HFFc6 (cell line): ENCODE measurements at regions not wholly inside any gene's neighbourhood (a gene's known extent, or its start where the extent isn't known, plus 50 kb on each side); places are given as distances from the start of the nearest gene placed in this dataset.

Source experiments
- DNase-seq: peaks from one replicate; pipeline ENCODE4 v3.0.0-alpha.2; 2018
- H3K27ac Mint-ChIP-seq: 2 replicates; pipeline ENCODE4 v1.8.0; 2020; ENCODE audit warnings: mild to moderate bottlenecking, mixed read lengths
- H3K27me3 Mint-ChIP-seq: 2 replicates; pipeline ENCODE4 v1.8.0; 2021; ENCODE audit warnings: mild to moderate bottlenecking, moderate library complexity, mixed read lengths; ENCODE audit not compliant: insufficient read depth
- H3K36me3 Mint-ChIP-seq: 2 replicates; pipeline ENCODE4 v1.8.0; 2021; ENCODE audit warnings: low read depth, mixed read lengths
- H3K4me1 Mint-ChIP-seq: 2 replicates; pipeline ENCODE4 v1.8.0; 2020; ENCODE audit warnings: low read depth, mixed read lengths
- H3K4me3 Mint-ChIP-seq: 2 replicates; pipeline ENCODE4 v1.8.0; 2020; ENCODE audit warnings: mild to moderate bottlenecking, moderate library complexity, mixed read lengths
- H3K9me3 Mint-ChIP-seq: 2 replicates; pipeline ENCODE4 v1.8.0; 2020; ENCODE audit warnings: mild to moderate bottlenecking, mixed read lengths
- TF ChIP-seq, protein P1 (sequence below): fragments of 200-600 bp; sonication (generic); IDR thresholded peaks from 2 replicates; pipeline ENCODE4 v1.5.0; 2021; ENCODE audit warnings: antibody characterized with exemption, mild to moderate bottlenecking

DNA sequence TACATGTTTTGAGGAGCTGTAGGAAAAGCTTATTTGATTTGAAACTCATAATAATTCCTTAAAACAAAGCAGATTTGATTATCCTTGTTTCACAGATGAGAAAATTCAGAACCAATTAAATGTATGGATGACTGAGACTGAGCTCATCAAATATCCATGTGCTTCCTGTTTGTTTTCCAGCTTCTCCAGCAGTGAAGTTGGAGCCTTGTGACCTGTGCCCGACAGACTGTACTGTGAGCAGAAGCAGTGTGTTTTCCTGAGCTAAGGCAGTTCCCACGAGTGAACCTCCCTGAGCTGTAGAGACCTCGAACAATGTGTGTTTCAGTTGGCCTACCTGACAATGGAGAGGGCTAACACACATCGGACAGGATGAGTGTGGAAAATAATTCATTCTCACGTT lies 599.5 kb upstream of the NRSN1 start:
- H3K4me1 Mint-ChIP-seq, result no peaks in the 10 kb centered on the region
- H3K9me3 Mint-ChIP-seq, result peaks cover 44% of the 10 kb centered on the region
- H3K27ac Mint-ChIP-seq, result no peak overlapping the region
- TF ChIP-seq, protein P1, sequence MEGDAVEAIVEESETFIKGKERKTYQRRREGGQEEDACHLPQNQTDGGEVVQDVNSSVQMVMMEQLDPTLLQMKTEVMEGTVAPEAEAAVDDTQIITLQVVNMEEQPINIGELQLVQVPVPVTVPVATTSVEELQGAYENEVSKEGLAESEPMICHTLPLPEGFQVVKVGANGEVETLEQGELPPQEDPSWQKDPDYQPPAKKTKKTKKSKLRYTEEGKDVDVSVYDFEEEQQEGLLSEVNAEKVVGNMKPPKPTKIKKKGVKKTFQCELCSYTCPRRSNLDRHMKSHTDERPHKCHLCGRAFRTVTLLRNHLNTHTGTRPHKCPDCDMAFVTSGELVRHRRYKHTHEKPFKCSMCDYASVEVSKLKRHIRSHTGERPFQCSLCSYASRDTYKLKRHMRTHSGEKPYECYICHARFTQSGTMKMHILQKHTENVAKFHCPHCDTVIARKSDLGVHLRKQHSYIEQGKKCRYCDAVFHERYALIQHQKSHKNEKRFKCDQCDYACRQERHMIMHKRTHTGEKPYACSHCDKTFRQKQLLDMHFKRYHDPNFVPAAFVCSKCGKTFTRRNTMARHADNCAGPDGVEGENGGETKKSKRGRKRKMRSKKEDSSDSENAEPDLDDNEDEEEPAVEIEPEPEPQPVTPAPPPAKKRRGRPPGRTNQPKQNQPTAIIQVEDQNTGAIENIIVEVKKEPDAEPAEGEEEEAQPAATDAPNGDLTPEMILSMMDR, result no peak
- H3K36me3 Mint-ChIP-seq, result 0 out of 2 replicates have a peak, but pooled peaks cover 5% of the 10 kb centered on the region
- no peak overlapping the region for H3K4me3 Mint-ChIP-seq
- no peaks in the 10 kb centered on the region for H3K27me3 Mint-ChIP-seq
- DNase-seq, result no peak

- H3K27me3 Mint-ChIP-seq, result no peaks in the 10 kb centered on the region
Observed at GRCh38 chr6:23529902-23530301, 596.1 kb upstream of the NRSN1 start.

DNA sequence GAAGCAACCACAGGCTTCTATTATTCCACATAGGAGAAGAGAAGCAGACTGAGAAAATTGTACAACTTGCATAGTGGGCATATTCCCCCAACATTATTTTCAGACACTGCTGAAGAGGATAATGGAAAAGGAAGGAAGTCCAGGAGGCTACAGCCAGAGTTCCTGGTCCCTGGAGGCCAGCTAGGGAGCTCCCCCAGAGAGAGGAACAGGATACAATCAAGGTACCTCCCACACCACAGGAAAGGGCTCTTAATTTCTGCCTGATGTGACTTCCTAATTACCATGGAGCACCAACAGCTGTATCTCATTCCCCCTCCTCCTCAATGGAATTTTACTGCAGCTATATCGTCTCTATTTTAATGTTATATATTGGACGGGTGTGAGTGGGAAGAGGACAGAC lies 594.3 kb upstream of the NRSN1 start:
- Mint-ChIP-seq H3K4me1 (no peaks in the 10 kb centered on the region), H3K4me3 (no peak overlapping the region), H3K27ac (no peak overlapping the region), H3K36me3 (0 out of 2 replicates have a peak, but pooled peaks cover 4% of the 10 kb centered on the region), H3K9me3 (peaks cover 72% of the 10 kb centered on the region), H3K27me3 (no peaks in the 10 kb centered on the region)
- TF ChIP-seq, protein P1, result no peak
- no peak for DNase-seq

More at GRCh38 chr6:23529902-23530301, 596.1 kb upstream of the NRSN1 start:
- no peak for DNase-seq
- Mint-ChIP-seq H3K4me1 (no peaks in the 10 kb centered on the region), H3K27ac (no peak overlapping the region), H3K9me3 (peaks cover 70% of the 10 kb centered on the region), H3K36me3 (0 out of 2 replicates have a peak, but pooled peaks cover 5% of the 10 kb centered on the region), H3K4me3 (no peak overlapping the region)
- TF ChIP-seq, protein P1, result no peak

GRCh38 chr6:23532227-23532626 lies 593.8 kb upstream of the NRSN1 start:
- Mint-ChIP-seq H3K27me3 (no peaks in the 10 kb centered on the region), H3K9me3 (peaks cover 68% of the 10 kb centered on the region), H3K4me3 (no peak overlapping the region), H3K4me1 (no peaks in the 10 kb centered on the region), H3K27ac (no peak overlapping the region), H3K36me3 (no peaks in the 10 kb centered on the region)
- DNase-seq, result no peak
- TF ChIP-seq, protein P1, result no peak

DNA sequence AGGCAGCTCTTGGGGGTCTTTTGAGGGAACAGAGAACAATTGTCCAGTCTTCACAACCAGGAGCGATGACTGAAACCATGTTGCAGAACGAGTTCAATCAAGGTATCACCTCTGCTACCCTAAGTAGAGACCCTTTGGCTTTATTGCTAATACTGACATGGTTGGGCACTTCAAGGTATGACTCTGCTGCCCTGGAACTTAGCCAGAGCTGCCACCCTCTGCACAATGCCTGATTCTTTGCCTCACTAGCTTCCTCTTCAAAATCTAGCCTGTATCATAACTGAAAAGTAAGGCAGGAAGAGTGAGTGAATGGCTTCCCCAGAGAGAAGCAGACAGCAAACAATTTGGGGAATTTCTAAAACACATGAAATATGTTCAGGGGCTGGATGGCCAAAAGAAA lies 592.7 kb upstream of the NRSN1 start:
- TF ChIP-seq, protein P1, result no peak
- no peak for DNase-seq
- Mint-ChIP-seq H3K4me3 (no peak overlapping the region), H3K27me3 (no peaks in the 10 kb centered on the region), H3K4me1 (no peaks in the 10 kb centered on the region), H3K9me3 (peaks cover 73% of the 10 kb centered on the region), H3K36me3 (no peaks in the 10 kb centered on the region), H3K27ac (no peak overlapping the region)

GRCh38 chr6:23533944-23534343 lies 592.1 kb upstream of the NRSN1 start:
- Mint-ChIP-seq H3K27me3 (no peaks in the 10 kb centered on the region), H3K27ac (no peak overlapping the region), H3K4me1 (no peaks in the 10 kb centered on the region), H3K9me3 (peaks cover 72% of the 10 kb centered on the region), H3K36me3 (no peaks in the 10 kb centered on the region), H3K4me3 (no peak overlapping the region)
- no peak for DNase-seq
- TF ChIP-seq, protein P1, result no peak
